HG02981 (cell line): ENCODE measurements at regions not wholly inside any gene's neighbourhood (a gene's known extent, or its start where the extent isn't known, plus 50 kb on each side); places are given as distances from the start of the nearest gene placed in this dataset.

Experiments used
- ATAC-seq: cut with Tn5 transposase; IDR thresholded peaks from one replicate; pipeline ENCODE4 v1.9.1; 2021; ENCODE audit warnings: mild to moderate bottlenecking, moderate library complexity; ENCODE audit not compliant: unreplicated experiment

DNA sequence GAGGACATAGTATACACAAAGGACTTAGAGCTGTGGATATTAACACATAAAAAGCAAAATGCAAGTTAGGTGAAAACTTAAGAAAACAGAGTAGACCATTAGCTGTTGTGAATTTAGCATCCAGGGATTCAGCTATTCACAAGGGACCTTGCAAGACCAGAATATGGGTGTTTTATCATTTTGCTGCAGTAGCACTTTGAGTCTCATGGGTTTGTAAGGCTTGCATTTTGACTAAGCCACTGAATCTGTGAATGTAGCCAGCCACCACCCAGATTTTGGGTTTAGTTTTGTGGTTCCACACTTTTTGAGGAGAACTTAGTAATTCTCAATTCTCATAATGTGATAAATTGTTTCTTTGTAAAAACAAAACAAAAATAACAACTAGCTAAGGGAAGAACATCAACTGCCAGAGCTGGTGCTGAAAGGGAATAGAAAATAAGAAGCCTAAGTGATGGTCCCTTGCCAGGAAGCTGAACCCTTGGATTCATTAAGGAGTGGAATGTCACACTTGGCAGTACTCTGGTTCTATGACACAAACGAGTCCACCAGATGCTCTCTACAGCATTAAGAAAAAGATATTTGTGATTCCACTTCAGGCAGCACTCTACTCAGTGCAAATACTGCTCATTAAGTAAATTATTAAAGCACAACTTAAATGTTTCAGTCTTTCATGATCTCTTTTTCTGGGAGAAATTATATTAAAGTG, 557.4 kb upstream of the ZNF462 start:
- ATAC-seq = no peak

DNA sequence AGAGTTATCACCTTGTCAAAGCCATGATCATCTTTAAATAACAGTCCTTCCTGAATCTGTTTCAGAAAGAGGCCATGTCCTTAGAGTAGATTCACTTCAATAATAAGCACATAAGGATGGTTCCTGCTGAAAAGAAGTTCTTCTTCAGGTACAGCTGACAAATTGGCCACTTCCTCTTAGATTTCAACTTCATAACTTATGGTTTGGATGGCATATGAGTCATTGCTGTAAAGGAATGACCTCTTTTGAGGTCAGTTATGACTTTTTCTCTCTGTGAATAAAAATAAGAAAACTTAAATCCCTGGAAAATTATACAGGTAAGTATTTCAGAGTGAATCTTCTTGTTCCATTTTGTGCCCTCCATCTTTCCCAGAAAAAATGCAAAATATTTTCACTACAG, 555.3 kb upstream of the ZNF462 start:
- no peak for ATAC-seq

DNA sequence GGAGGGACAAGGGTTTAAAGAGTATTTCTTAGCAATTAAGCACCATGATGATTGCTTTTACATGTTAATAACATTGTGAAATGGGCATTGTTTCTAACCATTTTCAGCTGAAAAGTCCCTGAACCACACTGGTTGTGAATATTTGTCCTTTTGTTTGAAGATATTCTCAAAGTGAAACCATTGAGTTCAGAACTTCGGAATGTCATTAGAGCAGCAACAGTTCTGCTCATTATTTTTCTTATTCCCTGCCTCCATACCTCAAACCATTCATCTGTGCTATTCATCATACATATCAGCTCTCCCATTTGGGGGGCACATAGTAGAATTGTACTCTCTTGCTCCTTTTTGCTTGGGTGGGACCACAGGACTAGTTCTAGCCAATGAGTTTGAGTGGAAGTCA, 553.0 kb upstream of the ZNF462 start:
- ATAC-seq = no peak

DNA sequence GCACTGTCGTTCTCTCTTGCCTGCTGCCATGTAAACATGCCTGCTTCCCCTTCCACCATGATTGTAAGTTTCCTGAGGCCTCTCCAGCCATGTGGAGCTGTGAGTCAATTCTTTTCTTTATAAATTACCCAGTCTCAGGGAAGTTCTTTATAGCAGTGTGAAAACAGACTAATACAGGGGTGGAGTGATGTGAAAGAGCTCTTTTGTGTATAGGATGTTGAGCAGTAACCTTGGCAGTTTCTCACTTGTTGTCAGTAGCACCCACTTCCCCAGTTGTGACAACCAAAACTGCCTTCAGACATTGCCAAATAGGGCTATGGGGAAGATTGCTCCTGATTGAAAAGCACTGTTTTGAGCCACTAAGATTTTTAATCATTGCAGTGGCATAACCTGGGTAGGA, 552.2 kb upstream of the ZNF462 start:
- ATAC-seq = no peak

DNA sequence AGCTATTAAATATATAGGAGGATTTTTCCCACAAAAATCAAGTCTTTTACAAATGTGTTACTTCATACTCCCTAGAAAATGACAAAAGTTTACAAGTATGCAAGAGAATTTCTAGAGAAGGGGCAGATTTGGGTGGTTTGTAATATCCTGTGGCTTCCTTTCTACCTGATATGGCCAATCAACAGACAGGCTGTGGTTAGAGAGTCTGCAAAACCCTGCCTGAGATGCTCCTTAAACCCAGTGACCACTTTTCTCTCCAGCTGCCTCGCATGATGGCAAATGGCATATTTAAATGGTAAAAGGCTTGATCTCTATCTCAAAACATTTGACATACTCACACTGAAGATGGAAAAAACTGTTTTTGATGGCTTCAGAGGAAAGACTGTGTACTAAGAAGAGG, 550.1 kb upstream of the ZNF462 start:
- ATAC-seq = no peak

DNA sequence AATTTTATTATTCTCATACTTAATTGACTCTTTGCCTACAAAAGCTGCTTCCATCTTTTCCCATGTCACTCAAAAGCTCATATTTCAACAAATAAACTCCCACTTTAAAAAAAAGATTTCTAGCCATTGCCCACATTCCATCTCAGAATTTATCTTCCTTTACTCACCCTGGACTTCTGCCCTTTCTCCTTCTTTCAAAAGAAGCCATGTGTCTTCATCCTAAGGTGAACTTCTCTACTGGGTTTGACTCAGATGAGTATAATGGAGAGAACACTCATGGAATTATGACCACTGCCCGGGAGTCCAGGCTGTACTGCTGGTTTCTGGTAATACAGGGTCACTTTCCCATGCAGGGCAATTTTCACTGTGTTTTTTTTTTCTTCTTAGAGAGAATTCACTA, 548.5 kb upstream of the ZNF462 start:
- ATAC-seq = no peak

DNA sequence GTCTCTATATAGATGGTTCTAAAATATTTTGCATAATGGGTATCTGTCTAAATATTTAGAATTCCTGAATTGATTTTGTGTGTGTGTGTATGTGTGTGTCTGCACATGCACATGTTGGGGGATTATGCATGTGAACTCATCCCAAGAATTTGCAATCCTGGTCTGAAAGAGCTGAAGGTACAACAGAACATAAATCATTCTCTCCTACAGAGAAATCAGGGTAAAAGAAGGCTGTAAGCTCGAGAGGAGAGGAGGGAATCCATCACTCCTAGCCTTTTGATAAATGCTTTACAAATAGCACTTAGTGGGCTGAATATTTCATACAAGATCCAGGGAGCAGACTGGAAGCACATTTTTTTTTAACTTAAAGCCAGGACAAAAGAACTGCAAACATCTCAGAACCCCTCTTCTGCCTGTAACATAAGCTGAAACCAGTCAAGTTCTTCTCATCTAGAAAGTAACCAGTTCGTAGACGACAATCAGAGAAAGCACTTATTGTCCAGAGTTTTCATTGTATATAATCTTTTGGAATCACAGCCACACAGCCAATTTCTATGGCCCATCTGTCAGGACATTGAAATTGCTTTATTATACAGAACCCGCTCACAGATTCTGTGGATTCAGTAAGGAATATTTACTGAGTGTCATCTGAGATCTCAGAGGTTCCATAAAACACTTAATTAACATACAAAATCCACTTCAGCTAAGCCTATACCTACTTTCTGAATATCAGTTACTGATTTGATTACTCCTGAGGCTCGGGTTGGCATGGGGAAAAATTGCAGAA, 541.4 kb upstream of the ZNF462 start:
- no peak for ATAC-seq

DNA sequence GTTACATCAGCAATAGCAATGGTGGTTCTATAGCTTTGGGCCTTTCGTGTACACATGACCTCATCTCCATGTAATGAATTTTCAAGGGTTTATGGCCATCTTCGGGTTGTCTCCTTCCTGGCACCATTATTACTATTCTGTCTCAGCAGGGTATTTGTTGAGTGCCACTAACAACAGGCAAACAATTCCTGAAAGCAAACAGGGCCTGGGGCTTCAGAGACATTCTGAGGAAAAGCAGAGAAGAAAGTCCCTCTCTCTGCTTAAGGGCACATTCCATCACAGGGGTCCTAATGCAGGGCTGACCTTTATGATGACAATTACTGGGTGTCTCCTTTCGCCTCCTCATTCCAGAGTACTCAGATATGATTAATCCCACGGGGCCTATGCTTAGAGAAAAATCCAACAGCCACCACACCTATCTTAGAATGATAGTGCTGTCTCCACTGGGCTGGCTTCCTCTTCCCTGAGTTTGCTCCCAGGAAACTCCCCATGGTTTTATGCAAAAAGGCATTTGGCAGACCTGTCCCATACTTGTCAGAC, 540.2 kb upstream of the ZNF462 start:
- no peak for ATAC-seq

DNA sequence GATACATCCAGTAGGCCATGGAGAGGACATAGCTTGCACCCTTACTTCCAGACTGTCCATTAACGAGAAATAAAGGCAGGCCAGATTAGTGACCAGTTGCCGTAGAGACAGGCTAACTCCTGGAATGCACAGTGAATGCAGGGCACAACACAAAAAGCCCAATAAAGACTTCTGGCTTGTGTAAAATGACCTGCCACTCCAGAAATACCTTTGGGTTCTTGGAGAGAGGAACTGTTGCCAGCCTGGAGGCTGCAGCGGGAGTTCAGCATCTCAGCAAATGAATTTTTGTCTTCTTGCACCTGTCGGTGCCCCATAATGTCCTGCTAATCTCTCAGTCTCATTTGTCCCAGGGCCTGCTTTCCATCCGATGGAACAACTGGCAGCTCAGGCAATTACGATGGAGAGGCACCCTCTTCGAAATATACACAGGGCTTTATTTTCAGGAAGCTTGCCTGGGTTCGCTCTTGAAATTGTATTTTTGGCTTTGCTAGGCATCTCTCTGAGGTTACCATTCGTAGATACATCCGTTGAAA, 538.8 kb upstream of the ZNF462 start:
- no peak for ATAC-seq

DNA sequence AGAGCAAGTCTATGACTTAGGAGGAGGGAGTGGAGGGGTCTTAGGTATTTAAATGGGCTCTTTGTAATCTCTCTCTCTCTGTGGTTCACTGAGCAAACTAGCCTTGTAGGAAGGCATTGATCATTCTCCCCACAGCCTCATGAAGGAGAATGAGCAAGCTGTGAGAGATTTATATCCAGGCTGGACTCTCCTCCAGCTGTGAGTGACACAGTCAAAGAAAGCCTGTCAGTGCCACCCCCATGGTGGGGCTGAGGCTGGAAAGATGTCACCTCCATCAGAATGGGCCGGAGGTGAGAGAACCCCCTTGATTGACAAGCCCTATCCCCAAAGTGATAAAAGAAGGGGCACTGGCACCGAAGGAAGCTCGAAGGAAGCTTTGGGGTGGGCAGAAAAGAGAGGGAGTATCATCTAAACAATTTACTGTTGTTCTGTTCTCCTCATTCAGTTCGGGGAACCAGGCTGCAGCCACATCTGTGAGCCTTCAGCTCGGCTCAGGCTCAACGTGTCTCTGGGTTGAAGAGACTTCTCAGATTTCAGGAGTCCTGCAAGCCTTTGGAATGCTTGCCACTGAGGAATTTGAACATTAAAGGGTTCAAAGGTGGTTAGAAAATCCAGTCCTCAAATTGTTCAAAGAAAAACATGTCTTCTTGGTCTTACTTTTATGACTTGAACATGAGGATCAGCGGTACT, 538.2 kb upstream of the ZNF462 start:
- ATAC-seq = no peak

DNA sequence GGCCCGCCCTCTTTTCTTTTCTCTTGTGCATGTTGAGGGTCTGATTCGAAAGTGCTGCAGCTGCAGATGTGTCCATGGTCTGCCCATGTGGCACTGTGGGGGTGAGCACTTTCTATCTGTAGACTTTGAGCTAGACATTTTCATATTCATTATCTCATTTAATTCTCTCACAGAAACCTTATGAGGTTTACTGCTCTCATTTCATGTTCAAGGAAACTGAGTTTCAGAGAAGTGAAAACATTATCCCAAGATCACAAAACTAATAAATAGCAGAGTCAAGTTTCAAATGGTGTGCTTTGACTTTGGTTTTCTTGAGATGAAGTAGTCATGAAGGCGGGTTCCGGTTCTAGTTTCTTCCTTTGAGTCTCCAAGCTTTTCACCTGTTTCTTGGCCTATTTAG, 536.5 kb upstream of the ZNF462 start:
- no peak for ATAC-seq

DNA sequence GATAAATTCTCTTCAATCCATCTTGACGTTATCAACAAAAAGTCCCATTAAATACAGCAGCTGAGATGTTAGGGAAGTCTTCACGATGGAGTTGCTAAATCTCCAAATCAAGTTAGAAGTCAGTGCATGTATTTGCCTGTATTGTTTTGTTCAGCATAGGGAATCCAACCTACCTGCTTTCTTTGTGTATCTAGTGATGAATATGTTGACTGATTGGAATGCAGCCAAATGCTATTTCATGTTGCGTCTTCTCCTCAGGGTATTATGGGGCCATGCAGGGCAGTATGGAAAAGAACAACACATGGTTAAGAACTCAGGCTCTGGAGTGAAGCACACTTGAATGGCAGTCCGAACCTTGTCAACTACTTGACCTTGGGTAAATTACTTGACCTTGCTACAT, 529.5 kb upstream of the ZNF462 start:
- no peak for ATAC-seq

DNA sequence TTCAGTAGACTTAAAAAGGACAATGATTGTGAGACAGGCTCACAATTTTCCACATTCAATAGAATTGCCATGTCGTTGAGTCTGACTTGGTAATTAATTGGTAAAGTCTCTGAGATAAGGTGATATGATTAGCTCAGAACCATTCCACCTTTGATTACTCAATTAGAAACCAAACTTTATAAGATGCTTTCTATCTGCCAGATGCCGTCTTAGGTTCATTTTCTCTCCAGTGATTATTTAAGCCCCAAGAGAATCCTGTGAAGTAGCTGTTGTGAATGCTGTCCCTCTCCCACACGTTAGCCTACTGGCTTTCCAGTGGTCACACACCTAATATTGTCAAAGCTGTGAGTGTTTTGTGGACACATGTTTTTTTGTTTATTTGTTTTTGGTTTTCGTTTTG, 528.9 kb upstream of the ZNF462 start:
- ATAC-seq = no peak

DNA sequence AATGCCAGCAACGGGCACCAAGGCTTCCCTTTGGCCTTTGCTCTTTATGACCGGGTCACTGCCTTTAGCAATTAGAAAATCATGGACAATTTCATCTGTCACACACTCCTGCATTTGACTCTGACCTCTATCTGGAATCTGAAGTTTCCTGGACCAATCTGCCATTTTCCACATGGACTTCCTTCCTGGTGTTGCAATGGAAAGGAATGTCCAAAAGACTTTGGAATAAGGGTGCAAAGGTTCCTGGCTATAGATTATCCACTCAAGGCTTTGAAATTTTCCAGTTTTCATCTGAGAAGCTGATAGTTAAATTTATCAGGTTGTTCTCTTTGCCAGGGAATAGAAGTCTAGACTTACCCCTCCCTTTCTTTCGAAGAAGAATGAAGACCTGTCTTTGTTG, 523.1 kb upstream of the ZNF462 start:
- ATAC-seq = no peak

DNA sequence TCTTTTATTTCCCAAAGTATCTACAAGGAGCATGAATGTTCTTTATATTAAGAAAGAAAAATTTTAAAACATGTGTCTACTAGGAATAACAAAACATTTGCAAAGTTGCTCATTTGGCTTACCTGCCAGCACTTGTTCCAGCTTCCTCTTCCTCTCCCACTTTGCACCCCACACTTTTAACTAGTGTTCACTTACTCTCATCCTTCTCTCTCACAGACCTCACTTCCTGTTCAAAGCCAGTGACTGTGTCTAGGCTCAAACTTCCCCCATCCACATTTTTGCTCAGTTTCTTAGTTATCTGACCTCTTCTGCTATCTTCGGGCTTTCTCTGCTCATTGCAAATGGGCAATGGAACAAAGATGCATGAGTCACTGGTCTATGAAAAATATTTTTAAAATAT, 512.2 kb upstream of the ZNF462 start:
- ATAC-seq = no peak

DNA sequence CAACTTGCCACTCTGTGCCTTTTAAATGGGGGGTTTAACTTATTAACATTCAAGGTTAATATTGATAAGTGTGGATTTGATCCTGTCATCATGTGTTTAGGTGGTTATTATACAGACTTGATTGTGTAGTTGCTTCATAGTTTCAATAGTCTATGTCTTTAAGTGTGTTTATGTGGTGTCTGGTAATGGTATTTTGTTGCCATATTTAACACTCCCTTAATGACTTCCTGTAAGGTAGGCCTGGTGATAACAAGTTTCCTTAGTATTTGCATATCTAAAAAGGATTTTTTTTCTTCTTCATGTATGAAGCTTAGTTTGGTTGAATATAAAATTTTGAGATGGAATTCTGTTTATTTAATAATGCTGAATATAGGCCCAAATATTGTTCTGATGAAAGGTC, 506.0 kb upstream of the ZNF462 start:
- no peak for ATAC-seq

DNA sequence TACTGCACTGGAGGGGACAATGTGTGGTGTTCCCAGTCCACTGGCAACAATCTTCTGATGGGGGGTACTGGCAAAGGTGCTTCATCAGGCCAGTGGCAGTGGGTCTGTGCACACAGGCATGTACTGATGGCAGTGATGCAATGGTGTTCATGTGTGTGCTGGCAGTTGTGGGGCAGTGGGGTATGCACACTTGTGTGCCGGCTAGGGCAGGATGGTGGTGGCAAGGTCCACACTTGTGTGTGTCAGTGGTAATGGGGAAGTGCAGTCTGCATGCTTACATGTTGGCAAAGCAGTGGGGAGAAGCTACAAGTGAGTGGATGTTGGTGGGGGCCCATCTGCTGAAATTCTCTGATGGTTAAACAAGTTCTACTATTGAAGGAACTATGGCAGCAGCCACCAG, 504.6 kb upstream of the ZNF462 start:
- ATAC-seq = no peak

DNA sequence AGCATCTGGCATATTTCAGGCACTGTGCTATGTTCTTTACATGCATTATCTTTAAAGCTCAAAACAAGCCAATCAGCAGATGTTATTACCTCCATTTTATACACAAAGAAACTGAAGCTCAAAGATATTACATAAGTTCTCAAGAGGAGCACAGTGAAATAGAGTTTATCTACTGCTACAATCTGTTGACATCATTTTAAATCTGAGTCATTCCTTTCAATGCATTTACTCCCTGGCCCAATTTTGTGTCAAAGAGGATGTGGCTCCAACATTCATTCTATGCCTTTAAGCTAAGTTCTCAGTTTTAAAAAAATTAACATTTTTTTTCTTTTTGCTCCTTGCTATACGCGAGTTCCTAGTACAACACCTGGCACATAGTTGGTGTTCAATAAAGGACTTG, 486.3 kb upstream of the ZNF462 start:
- ATAC-seq = no peak

DNA sequence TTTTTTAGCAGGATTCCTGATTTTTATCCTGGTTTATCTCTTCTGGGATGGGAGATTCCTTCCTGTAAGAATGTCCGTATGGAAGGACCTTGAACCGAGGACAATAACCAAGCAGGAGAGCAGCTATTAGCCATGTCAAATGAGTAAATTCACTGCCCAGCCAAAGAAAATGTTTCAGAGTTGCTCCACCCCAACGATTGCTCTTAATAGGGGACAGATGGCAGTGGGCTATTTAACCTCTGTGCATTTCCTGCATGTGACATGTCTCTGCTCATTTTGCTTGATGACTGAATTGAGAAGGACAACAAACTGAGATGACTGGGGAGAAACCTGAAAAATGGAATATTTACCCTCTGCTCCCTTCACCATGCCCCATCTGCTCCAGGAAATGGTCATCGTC, 479.9 kb upstream of the ZNF462 start:
- no peak for ATAC-seq

DNA sequence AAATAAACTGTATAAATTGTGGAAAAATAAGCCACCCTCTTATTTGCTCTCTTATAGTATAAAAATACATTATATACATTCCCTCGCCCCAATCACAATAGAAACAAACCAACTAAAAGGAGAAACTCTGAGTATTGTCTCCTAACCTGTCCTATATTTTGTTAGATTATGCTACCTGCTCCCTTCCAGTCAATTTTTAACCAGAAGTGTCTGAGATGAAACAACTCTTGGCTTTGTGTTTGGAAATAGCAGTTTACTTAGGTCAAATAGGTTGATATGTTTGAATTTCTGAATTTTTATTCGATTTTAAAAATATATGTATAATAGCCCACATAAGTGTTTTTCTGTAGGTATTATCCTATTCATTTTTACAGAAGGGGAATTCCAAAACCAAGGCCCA, 475.0 kb upstream of the ZNF462 start:
- ATAC-seq = no peak

DNA sequence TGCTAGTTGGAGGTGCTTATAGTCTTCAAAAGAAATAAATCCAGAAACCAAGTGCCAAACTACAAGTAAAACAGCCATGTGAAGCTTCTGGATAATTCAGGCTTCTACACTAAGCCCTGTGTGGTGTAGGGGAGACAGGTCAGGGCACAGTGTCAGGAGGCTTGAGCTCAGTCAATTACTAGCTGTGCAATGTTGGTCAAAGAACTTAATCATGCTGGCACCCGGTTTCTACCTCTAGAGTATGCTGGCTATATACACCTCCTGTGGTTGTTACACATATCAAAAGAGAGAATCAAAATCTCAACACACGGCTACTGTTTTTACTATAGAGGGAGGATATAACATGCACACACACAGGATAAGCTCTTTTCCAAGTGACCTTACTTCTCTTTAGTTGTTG, 469.7 kb upstream of the ZNF462 start:
- no peak for ATAC-seq

DNA sequence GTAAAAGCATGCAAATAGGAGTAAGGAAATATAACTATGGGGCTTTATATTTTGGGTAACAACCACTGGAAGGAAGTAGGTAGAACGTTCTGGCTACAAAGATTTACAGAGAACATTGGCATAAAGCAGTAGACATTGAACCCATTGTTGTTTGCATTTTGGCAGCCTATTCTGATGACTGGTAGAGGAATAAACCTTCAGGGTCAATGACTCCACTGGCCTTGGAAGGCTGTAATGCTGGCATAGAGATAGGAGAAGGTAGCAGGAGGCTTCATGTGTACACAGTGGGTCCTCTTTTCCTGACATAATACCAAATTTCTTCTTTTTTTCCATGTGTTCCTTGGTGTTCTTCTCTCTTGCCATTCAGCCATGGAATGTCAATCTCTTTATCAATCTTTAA, 462.8 kb upstream of the ZNF462 start:
- ATAC-seq = no peak
